Mesendoderm (in vitro differentiated cells): ENCODE measurements at regions not wholly inside any gene's neighbourhood (a gene's known extent, or its start where the extent isn't known, plus 50 kb on each side); places are given as distances from the start of the nearest gene placed in this dataset.
A peak's percentile ranks its signal among the peaks of the same experiment; 100 is the strongest.

Experiments
- DNase-seq: peaks from one replicate; pipeline ENCODE4 v3.0.0; 2013
- H2AK5ac ChIP-seq: 2 replicates; pipeline ENCODE4 v1.6.1; 2013; ENCODE audit warnings: low read length, inconsistent platforms
- H2BK120ac ChIP-seq: 2 replicates; pipeline ENCODE4 v1.6.1; 2013; ENCODE audit warnings: low read depth, mild to moderate bottlenecking, low read length, moderate library complexity, mixed read lengths
- H2BK15ac ChIP-seq: replicated peaks from 2 replicates; pipeline ENCODE4 v1.6.1; 2013; ENCODE audit warnings: low read depth, mild to moderate bottlenecking, moderate library complexity
- H2BK5ac ChIP-seq: 2 replicates; pipeline ENCODE4 v1.6.1; 2013; ENCODE audit warnings: low read length, inconsistent platforms
- H3K18ac ChIP-seq: 2 replicates; pipeline ENCODE4 v1.6.1; 2013; ENCODE audit warnings: mild to moderate bottlenecking, low read length, mixed read lengths
- H3K23ac ChIP-seq: one replicate; pipeline ENCODE4 v1.6.1; 2013; ENCODE audit warnings: low read length
- H3K27ac ChIP-seq: 2 replicates; pipeline ENCODE4 v1.5.1; 2013; ENCODE audit warnings: low read depth, mild to moderate bottlenecking, inconsistent platforms, low read length, moderate library complexity
- H3K27me3 ChIP-seq: 2 replicates; pipeline ENCODE4 v1.6.1; 2013; ENCODE audit warnings: low read length, control low read depth, mild to moderate bottlenecking, inconsistent platforms; ENCODE audit not compliant: insufficient read depth, poor library complexity
- H3K36me3 ChIP-seq: 2 replicates; pipeline ENCODE4 v1.6.1; 2013; ENCODE audit warnings: low read length, inconsistent platforms; ENCODE audit not compliant: control insufficient read depth, insufficient read depth
- H3K4ac ChIP-seq: one replicate; pipeline ENCODE4 v1.6.1; 2013; ENCODE audit warnings: low read depth, mild to moderate bottlenecking, low read length, moderate library complexity
- H3K4me1 ChIP-seq: 2 replicates; pipeline ENCODE4 v1.6.1; 2013; ENCODE audit warnings: low read depth, low read length, inconsistent platforms; ENCODE audit not compliant: control insufficient read depth
- H3K4me2 ChIP-seq: 2 replicates; pipeline ENCODE4 v1.6.1; 2013; ENCODE audit warnings: low read length
- H3K4me3 ChIP-seq: 2 replicates; pipeline ENCODE4 v1.5.1; 2013; ENCODE audit warnings: mild to moderate bottlenecking, low read length
- H3K56ac ChIP-seq: one replicate; pipeline ENCODE4 v1.6.1; 2013; ENCODE audit warnings: low read length
- H3K79me1 ChIP-seq: 2 replicates; pipeline ENCODE4 v1.6.1; 2013; ENCODE audit warnings: low read length, inconsistent platforms
- H3K79me2 ChIP-seq: 2 replicates; pipeline ENCODE4 v1.6.1; 2013; ENCODE audit warnings: mild to moderate bottlenecking, low read length; ENCODE audit not compliant: control insufficient read depth, insufficient read depth
- H3K9ac ChIP-seq: 2 replicates; pipeline ENCODE4 v1.6.1; 2013; ENCODE audit warnings: low read length, inconsistent platforms
- H4K5ac ChIP-seq: one replicate; pipeline ENCODE4 v1.6.1; 2013; ENCODE audit warnings: low read length
- H4K8ac ChIP-seq: one replicate; pipeline ENCODE4 v1.6.1; 2013; ENCODE audit warnings: low read depth, mild to moderate bottlenecking, control low read depth, low read length, moderate library complexity
- WGBS: extraction: QIAGEN DNeasy Blood & Tissue Kit; methylation state at CpG from one replicate; pipeline ENCODE4 v1.1.7; 2013; ENCODE audit warnings: low lambda C conversion rate, missing lambda C conversion rate; ENCODE audit not compliant: insufficient coverage; ENCODE audit errors: extremely low coverage; 5-methylcytosine and 5-hydroxymethylcytosine counted together

DNA sequence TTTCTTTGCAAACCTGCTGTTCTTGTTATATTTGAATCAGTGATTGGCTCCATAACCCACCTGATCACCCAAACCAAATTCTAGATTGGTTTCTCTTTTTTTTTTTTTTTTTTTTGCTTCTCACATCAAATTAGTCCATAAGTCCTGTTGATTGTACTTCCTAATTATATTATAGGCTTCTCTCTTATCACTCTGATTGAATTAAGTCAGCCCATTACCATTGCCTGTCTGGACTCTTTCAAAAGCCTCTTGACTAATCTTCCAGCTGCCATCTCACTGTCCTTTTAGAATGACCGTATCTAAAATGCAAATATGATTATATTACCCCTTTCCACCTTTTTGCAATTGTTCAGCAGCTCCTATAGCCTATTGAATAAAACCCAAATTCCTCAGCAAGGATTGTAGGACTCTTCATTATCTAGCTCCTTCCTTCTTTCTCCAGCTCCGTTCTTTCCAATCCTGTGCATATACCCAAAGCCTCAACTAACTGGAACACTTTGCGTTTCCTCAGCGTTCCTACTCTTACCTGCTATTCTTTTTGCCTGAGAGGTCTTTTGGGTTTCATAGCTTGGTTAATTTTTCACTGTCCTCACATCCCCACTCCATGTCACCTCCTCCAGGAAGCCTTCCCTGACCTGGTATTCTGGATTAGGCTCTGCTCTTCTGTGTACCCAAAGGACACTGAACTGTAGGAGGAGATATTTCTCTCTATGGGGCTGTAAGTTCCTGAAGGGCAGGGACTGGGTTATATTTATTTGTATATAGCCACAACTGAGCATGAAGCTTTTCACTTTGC, 423.3 kb downstream of the TMEM135 start:
- DNase-seq, result no peak
- H2AK5ac ChIP-seq, result no peak overlapping the region
- H3K36me3 ChIP-seq, result no peaks in the 10 kb centered on the region
- no peaks in the 10 kb centered on the region for H3K4me1 ChIP-seq
- no peak overlapping the region for H3K4ac ChIP-seq
- no peak overlapping the region for H3K4me2 ChIP-seq
- no peak overlapping the region for H3K4me3 ChIP-seq
- peak overlapping the region; percentile 64 for H3K18ac ChIP-seq
- no peak overlapping the region for H3K27ac ChIP-seq
- H2BK15ac ChIP-seq, result no peak overlapping the region
- no peaks in the 10 kb centered on the region for H3K79me2 ChIP-seq
- H3K23ac ChIP-seq, result no peak overlapping the region
- no peak overlapping the region for H2BK5ac ChIP-seq
- H4K8ac ChIP-seq, result no peak overlapping the region
- no peak overlapping the region for H2BK120ac ChIP-seq
- no peak overlapping the region for H3K9ac ChIP-seq
- no peaks in the 10 kb centered on the region for H3K79me1 ChIP-seq
- H3K56ac ChIP-seq, result no peak overlapping the region
- H4K5ac ChIP-seq, result no peak overlapping the region
- WGBS, result no CpG with 5 or more reads among the region's 4 CpGs
- H3K27me3 ChIP-seq, result no peaks in the 10 kb centered on the region

DNA sequence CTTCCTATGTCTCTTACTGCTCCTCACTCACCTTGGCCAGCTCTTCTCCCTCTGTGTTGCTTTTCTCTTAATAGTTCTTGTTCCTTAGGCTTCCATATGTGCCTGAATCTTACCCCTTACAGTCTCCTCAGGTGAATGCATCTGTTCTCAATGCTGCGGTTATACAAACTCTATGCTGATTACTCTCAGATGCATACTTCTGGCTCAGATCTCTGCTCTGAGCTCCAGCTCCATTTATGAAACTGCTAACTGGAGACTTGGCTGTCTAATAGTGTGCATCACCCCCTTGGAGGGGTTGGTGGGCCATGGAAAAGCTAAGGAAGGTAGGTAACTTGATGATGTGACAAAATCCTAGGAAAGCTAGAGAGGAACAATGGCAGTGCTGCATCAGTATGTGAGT, 422.5 kb downstream of the TMEM135 start:
- Histone ChIP-seq H3K56ac (no peak overlapping the region), H3K9ac (no peak overlapping the region), H3K4ac (no peak overlapping the region), H2BK5ac (no peak overlapping the region), H2BK15ac (no peak overlapping the region), H3K23ac (no peak overlapping the region), H2AK5ac (no peak overlapping the region), H4K8ac (no peak overlapping the region), H3K27me3 (no peaks in the 10 kb centered on the region), H3K4me1 (no peaks in the 10 kb centered on the region), H3K79me1 (no peaks in the 10 kb centered on the region), H2BK120ac (no peak overlapping the region), H3K4me2 (no peak overlapping the region), H3K79me2 (no peaks in the 10 kb centered on the region), H3K4me3 (no peak overlapping the region), H4K5ac (no peak overlapping the region), H3K36me3 (no peaks in the 10 kb centered on the region), H3K27ac (no peak overlapping the region), H3K18ac (no peak overlapping the region)
- WGBS, result no CpG with 5 or more reads among the region's 1 CpG
- DNase-seq, result no peak

DNA sequence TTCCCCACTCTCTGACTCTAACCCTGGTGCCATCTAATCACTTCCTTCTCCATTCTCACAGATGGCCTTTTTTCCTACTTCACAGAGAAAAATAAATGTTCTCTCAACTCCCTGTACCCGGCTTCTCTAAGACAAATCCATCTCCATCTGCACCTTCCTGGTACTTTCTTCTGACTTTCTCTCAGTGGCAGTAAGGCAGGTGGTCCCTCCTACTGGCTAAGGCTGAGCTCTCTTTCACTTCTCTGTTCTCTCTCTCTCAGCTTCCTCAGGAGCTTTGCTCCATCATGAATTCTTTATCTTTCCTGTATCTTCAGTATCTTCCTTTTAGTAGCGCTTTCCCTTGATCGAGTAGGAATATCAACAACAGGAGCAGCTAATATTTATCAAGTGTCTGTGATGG, 421.6 kb downstream of the TMEM135 start:
- no peak overlapping the region for H4K5ac ChIP-seq

DNA sequence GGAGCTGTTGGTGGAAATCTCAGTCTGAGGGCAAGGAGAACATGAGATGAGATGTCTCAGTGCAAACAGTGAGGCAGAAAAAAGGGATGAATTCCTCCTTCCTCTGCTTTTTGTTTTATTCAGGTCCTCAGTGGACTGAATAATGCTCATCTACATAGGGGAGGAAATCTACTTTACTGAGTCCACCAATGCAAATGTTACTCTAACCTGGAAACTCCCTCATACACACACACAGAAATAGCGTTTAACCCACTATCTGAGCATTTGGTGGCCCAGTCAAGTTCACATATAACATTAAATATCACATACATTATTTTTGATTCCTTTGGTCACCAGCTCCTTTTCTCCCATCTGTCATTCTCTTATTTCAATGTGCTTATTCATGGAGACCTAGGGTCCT, 418.8 kb downstream of the TMEM135 start:
- WGBS, result no CpG with 5 or more reads among the region's 1 CpG
- no peak overlapping the region for H2BK120ac ChIP-seq
- no peak overlapping the region for H2BK15ac ChIP-seq
- no peaks in the 10 kb centered on the region for H3K79me1 ChIP-seq
- H3K9ac ChIP-seq, result no peak overlapping the region
- no peak overlapping the region for H2BK5ac ChIP-seq
- no peak overlapping the region for H3K4me2 ChIP-seq
- H3K36me3 ChIP-seq, result no peaks in the 10 kb centered on the region
- no peak overlapping the region for H3K27ac ChIP-seq
- no peak overlapping the region for H4K5ac ChIP-seq
- H3K4ac ChIP-seq, result no peak overlapping the region
- H3K56ac ChIP-seq, result no peak overlapping the region
- H3K4me3 ChIP-seq, result no peak overlapping the region
- H2AK5ac ChIP-seq, result no peak overlapping the region
- H4K8ac ChIP-seq, result no peak overlapping the region
- no peaks in the 10 kb centered on the region for H3K79me2 ChIP-seq
- H3K4me1 ChIP-seq, result no peaks in the 10 kb centered on the region
- H3K18ac ChIP-seq, result no peak overlapping the region
- no peak overlapping the region for H3K23ac ChIP-seq
- DNase-seq, result no peak
- no peaks in the 10 kb centered on the region for H3K27me3 ChIP-seq

More for the DNA sequence above, 421.6 kb downstream of the TMEM135 start:
- H3K4me3 ChIP-seq, result no peak overlapping the region
- H2BK120ac ChIP-seq, result no peak overlapping the region
- H2BK15ac ChIP-seq, result no peak overlapping the region
- H3K4ac ChIP-seq, result no peak overlapping the region
- no peak overlapping the region for H3K9ac ChIP-seq
- H3K79me2 ChIP-seq, result no peaks in the 10 kb centered on the region
- no peak overlapping the region for H2BK5ac ChIP-seq
- H3K27ac ChIP-seq, result no peak overlapping the region
- DNase-seq, result no peak
- no peak overlapping the region for H4K8ac ChIP-seq
- no peak overlapping the region for H3K23ac ChIP-seq
- H3K27me3 ChIP-seq, result no peaks in the 10 kb centered on the region
- H3K56ac ChIP-seq, result no peak overlapping the region
- H3K18ac ChIP-seq, result no peak overlapping the region
- no peaks in the 10 kb centered on the region for H3K4me1 ChIP-seq
- no peak overlapping the region for H3K4me2 ChIP-seq
- no peaks in the 10 kb centered on the region for H3K79me1 ChIP-seq
- no peaks in the 10 kb centered on the region for H3K36me3 ChIP-seq
- H2AK5ac ChIP-seq, result no peak overlapping the region
- WGBS, result no CpG with 5 or more reads among the region's 3 CpGs

DNA sequence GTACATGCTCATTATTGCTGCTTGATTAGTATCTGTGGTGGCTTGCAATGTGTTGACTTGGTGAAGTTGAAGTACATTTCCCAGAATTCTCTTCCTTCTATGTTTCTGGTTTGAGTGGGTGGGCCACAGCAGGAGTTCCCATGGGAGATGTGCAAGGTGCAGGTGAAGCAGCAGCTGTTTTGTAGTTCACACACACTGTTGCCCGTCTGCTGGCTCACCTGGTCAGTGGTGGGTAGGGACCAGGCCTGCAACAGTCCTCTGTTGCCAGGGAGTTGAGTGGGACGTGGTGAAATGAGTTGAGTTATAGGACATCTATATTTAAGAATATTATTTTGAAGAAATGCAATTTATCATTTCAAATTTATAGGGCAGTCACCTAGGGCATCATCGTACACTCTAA, 417.4 kb downstream of the TMEM135 start:
- Histone ChIP-seq H3K56ac (no peak overlapping the region), H3K4ac (no peak overlapping the region), H3K4me2 (no peak overlapping the region), H3K4me1 (no peaks in the 10 kb centered on the region), H2BK120ac (no peak overlapping the region), H2AK5ac (no peak overlapping the region), H3K36me3 (no peaks in the 10 kb centered on the region), H3K18ac (no peak overlapping the region), H3K79me2 (no peaks in the 10 kb centered on the region), H3K23ac (no peak overlapping the region), H3K27me3 (no peaks in the 10 kb centered on the region), H2BK15ac (no peak overlapping the region), H4K5ac (no peak overlapping the region), H3K4me3 (no peak overlapping the region), H2BK5ac (no peak overlapping the region), H3K79me1 (no peaks in the 10 kb centered on the region), H3K27ac (no peak overlapping the region), H4K8ac (no peak overlapping the region), H3K9ac (no peak overlapping the region)
- DNase-seq, result no peak
- WGBS, result no CpG with 5 or more reads among the region's 3 CpGs

DNA sequence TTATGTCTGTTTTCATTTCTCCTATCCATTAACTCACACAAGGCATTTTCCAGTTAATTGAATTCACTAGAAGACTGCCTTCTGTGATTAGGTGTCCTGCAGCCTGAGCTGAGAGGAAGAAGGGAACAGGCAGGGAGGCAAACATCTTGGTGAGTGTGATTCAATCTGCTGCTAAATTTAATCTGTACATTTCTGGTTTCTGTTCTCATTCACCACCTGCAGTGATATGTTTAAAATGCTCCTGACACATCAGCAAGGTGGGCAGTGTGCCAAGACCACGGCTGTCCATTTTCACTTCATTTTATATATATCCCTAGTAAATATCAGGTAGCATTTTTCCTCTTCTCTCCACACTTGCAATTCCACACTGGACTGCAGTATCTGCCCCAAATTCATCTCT, 416.5 kb downstream of the TMEM135 start:
- Histone ChIP-seq H3K27me3 (no peaks in the 10 kb centered on the region), H2BK15ac (no peak overlapping the region), H3K18ac (no peak overlapping the region), H3K4me2 (no peak overlapping the region), H3K9ac (no peak overlapping the region), H3K27ac (no peak overlapping the region), H2AK5ac (no peak overlapping the region), H3K23ac (no peak overlapping the region), H2BK5ac (no peak overlapping the region), H3K56ac (no peak overlapping the region), H4K8ac (no peak overlapping the region), H4K5ac (no peak overlapping the region), H3K79me2 (no peaks in the 10 kb centered on the region), H3K36me3 (no peaks in the 10 kb centered on the region), H3K4me1 (no peaks in the 10 kb centered on the region), H3K79me1 (no peaks in the 10 kb centered on the region), H3K4ac (no peak overlapping the region), H3K4me3 (no peak overlapping the region), H2BK120ac (no peak overlapping the region)
- no CpG with 5 or more reads among the region's 1 CpG for WGBS
- no peak for DNase-seq
